Mesothelial cell of epicardium (in vitro differentiated cells): ENCODE measurements at regions not wholly inside any gene's neighbourhood (a gene's known extent, or its start where the extent isn't known, plus 50 kb on each side); places are given as distances from the start of the nearest gene placed in this dataset.

Experiments used
- DNase-seq, 2 experiments: peaks; one replicate each; pipeline ENCODE4 v3.0.0; 2021; ENCODE audit warnings: low spot score in 2 of 2; ENCODE audit not compliant: unreplicated experiment in 2 of 2
- H3K27ac Mint-ChIP-seq: 2 replicates; pipeline ENCODE4 v1.8.0; 2021; ENCODE audit warnings: mixed read lengths
- H3K27me3 Mint-ChIP-seq: 2 replicates; pipeline ENCODE4 v1.8.0; 2021; ENCODE audit warnings: low read depth, mixed read lengths
- H3K36me3 Mint-ChIP-seq: 2 replicates; pipeline ENCODE4 v1.8.0; 2021; ENCODE audit warnings: mixed read lengths
- H3K4me1 Mint-ChIP-seq: 2 replicates; pipeline ENCODE4 v1.8.0; 2021; ENCODE audit warnings: mixed read lengths
- H3K4me3 Mint-ChIP-seq: 2 replicates; pipeline ENCODE4 v1.8.0; 2021; ENCODE audit warnings: mild to moderate bottlenecking, moderate library complexity, mixed read lengths
- H3K9me3 Mint-ChIP-seq: 2 replicates; pipeline ENCODE4 v1.8.0; 2021; ENCODE audit warnings: mixed read lengths
- TF ChIP-seq, protein P1 (sequence below): fragments of 200-600 bp; sonication (generic); IDR thresholded peaks from one replicate; pipeline ENCODE4 v1.5.0; 2021; ENCODE audit warnings: antibody characterized with exemption; ENCODE audit not compliant: unreplicated experiment

DNA sequence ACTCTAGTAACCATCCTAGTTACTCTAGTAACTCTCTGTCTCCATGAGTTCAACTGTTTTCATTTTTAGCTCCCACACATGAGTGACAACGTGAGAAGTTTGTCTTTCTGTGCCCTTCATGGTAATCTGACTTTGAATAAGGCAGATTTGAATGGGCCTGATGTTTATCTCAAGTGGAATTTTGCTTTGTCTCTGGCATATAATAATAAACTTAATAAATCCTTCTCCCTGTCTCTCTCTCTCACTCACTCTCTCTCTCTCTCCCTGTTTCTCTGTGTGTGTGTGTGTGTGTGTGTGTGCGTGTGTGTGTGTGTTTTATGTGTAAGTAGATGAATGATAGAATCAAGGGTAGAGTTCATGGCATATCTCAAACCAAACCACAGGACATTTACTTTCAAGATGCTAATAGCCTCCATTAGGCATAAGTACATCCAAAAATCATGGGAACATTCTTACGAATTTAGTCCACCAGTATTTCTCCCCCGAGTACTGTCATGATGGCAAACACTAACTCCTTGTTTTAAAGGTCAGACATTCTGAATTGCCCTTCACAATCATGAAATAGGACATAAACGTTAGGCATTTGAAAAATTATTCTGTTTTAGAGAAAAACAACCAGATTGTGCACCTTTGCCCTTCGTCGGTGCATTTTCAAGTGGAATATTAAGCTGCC lies 193.1 kb downstream of the SPATA18 start:
- Mint-ChIP-seq H3K9me3 (peaks cover 8% of the 10 kb centered on the region), H3K36me3 (no peaks in the 10 kb centered on the region), H3K27ac (peak overlapping the region; percentile 11), H3K4me3 (no peak overlapping the region), H3K4me1 (peaks cover 26% of the 10 kb centered on the region), H3K27me3 (no peaks in the 10 kb centered on the region)
- DNase-seq, result no peak
- TF ChIP-seq, protein P1, sequence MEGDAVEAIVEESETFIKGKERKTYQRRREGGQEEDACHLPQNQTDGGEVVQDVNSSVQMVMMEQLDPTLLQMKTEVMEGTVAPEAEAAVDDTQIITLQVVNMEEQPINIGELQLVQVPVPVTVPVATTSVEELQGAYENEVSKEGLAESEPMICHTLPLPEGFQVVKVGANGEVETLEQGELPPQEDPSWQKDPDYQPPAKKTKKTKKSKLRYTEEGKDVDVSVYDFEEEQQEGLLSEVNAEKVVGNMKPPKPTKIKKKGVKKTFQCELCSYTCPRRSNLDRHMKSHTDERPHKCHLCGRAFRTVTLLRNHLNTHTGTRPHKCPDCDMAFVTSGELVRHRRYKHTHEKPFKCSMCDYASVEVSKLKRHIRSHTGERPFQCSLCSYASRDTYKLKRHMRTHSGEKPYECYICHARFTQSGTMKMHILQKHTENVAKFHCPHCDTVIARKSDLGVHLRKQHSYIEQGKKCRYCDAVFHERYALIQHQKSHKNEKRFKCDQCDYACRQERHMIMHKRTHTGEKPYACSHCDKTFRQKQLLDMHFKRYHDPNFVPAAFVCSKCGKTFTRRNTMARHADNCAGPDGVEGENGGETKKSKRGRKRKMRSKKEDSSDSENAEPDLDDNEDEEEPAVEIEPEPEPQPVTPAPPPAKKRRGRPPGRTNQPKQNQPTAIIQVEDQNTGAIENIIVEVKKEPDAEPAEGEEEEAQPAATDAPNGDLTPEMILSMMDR, result no peak

DNA sequence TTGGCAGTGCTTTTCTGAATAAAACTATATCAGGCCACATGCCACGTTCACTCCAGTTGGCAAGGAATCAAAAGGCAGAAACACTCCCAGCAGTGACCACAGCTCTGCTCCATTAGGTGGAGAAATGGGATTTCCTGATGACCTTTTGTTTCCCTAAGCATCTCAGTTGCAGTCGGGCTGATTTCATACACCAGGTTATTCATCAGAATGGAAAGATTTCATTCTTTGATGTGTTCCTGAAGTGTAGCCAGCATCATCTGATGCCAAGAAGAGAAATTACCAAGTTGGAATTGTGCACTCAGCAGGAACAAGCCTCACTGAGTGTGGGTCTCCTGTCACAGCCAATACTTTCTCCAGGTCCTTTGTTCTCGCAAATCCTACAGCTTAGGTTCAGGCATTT lies 193.7 kb downstream of the SPATA18 start:
- H3K27ac Mint-ChIP-seq, result no peak overlapping the region

DNA sequence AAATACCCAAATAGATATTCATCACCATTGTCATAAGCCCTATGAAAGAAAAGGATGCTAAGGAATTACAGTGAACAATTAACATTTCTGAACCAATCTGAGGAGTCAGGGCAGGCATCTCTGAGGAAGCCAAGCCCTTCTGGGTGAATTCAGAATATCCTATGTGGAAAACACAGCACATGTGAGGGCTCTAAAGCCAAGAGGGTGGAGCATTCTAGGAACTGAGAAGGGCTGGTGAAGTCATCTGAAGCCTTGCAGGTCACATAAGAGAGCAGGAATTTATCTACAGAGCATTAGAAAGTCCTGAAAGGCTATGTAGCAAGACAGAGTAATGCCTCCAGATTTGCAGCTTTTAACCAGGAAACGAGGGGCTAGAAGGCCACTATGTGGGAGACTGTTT lies 195.7 kb downstream of the SPATA18 start:
- Mint-ChIP-seq H3K9me3 (peaks cover 6% of the 10 kb centered on the region), H3K4me3 (no peak overlapping the region), H3K27me3 (no peaks in the 10 kb centered on the region), H3K4me1 (peaks cover 30% of the 10 kb centered on the region), H3K36me3 (peaks cover 2% of the 10 kb centered on the region), H3K27ac (no peak overlapping the region)
- TF ChIP-seq, protein P1, result no peak
- DNase-seq, result no peak

More for the DNA sequence above, 193.7 kb downstream of the SPATA18 start:
- Mint-ChIP-seq H3K4me1 (peaks cover 29% of the 10 kb centered on the region), H3K4me3 (no peak overlapping the region), H3K27me3 (no peaks in the 10 kb centered on the region), H3K36me3 (no peaks in the 10 kb centered on the region), H3K9me3 (peaks cover 8% of the 10 kb centered on the region)
- DNase-seq, result no peak
- TF ChIP-seq, protein P1, result no peak

DNA sequence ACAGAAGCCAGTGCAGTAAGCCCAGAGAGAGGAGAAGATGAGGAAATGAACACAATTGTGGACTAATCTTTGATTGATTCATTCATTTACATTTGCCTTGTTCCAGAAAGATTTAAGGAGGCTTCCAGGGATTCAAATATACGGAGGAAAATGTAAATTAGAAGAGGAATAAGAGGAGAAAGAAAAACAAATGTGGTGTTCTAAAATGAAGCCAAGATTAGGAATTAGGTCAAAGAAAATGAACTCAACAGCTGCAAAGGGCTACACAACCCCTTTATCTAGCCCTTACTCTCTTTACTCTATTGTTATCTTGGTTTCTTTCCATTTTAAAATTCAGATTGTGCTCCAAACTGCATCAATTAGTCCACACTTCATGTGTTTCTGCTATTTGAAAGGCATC lies 196.8 kb downstream of the SPATA18 start:
- Mint-ChIP-seq H3K27ac (no peak overlapping the region), H3K4me1 (peaks cover 30% of the 10 kb centered on the region), H3K9me3 (peaks cover 16% of the 10 kb centered on the region), H3K27me3 (no peaks in the 10 kb centered on the region), H3K36me3 (peaks cover 6% of the 10 kb centered on the region), H3K4me3 (no peak overlapping the region)
- DNase-seq, result no peak
- TF ChIP-seq, protein P1, result no peak

DNA sequence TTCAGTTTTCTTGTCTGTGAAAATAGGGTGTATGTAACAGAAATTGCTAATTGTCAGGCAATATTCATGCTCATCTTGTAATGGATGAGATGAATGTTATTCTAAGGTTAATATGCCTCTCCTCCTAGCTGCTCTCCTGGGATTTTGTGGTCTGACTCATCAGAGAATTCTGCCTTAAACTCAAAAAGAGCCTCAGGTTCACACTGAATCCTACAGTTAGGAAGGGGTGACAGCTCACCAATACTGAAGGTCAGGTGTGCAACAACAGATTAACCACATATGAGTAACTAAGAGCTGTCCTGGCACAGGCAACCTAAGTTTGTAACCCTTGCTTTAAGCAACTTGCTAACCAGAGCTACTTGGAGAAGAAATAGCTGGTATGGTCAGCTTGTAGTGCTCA lies 197.7 kb downstream of the SPATA18 start:
- Mint-ChIP-seq H3K36me3 (peaks cover 6% of the 10 kb centered on the region), H3K27ac (no peak overlapping the region), H3K4me1 (peaks cover 30% of the 10 kb centered on the region), H3K9me3 (peaks cover 23% of the 10 kb centered on the region), H3K27me3 (no peaks in the 10 kb centered on the region), H3K4me3 (no peak overlapping the region)
- no peak for DNase-seq
- TF ChIP-seq, protein P1, result no peak
